ENCODE measurements at regions not wholly inside any gene's neighbourhood (a gene's known extent, or its start where the extent isn't known, plus 50 kb on each side); places are given as distances from the start of the nearest gene placed in this dataset.

GRCh38 chr9:118984607-118985006 is 384.6 kb downstream of the BRINP1 start:
- Histone ChIP-seq H3K4me3 (no peak overlapping the region), H3K36me3 (no peaks in the 10 kb centered on the region), H3K27me3 (ENCODE audit: low read depth) (no peaks in the 10 kb centered on the region), H3K9me3 (replicated peaks) (no peaks in the 10 kb centered on the region), H3K4me1 (peaks cover 7% of the 10 kb centered on the region), H3K27ac (replicated peaks) (no peak overlapping the region)
- no peak for DNase-seq
- intact Hi-C loops (cut with micrococcal nuclease), result no loop called here
- no peak for TF ChIP-seq CTCF (IDR thresholded peaks at IDR 0.05; ENCODE audit: borderline replicate concordance)

- Histone ChIP-seq H3K4me3 (no peak overlapping the region), H3K9me3 (replicated peaks) (no peaks in the 10 kb centered on the region), H3K27ac (replicated peaks) (no peak overlapping the region), H3K27me3 (ENCODE audit: low read depth) (no peaks in the 10 kb centered on the region), H3K36me3 (no peaks in the 10 kb centered on the region), H3K4me1 (peaks cover 17% of the 10 kb centered on the region)
- DNase-seq, result no peak
- TF ChIP-seq CTCF (IDR thresholded peaks at IDR 0.05; ENCODE audit: borderline replicate concordance), result no peak
- intact Hi-C loops (cut with micrococcal nuclease), result no loop called here
These were observed 383.4 kb downstream of the BRINP1 start for GRCh38 chr9:118985851-118986250.

GRCh38 chr9:118987167-118987566 is 382.1 kb downstream of the BRINP1 start:
- no peak for TF ChIP-seq CTCF (IDR thresholded peaks at IDR 0.05; ENCODE audit: borderline replicate concordance)

GRCh38 chr9:118990949-118991348 is 378.3 kb downstream of the BRINP1 start:
- H3K4me1 ChIP-seq, result peaks cover 33% of the 10 kb centered on the region
- no peak for TF ChIP-seq CTCF (IDR thresholded peaks at IDR 0.05; ENCODE audit: borderline replicate concordance)
- no peak overlapping the region for H3K4me3 ChIP-seq
- intact Hi-C loops (cut with micrococcal nuclease), result no loop called here
- no peak overlapping the region for H3K27ac ChIP-seq (replicated peaks)
- no peak for DNase-seq
- H3K27me3 ChIP-seq (ENCODE audit: low read depth), result no peaks in the 10 kb centered on the region
- no peaks in the 10 kb centered on the region for H3K9me3 ChIP-seq (replicated peaks)
- no peaks in the 10 kb centered on the region for H3K36me3 ChIP-seq

More at GRCh38 chr9:118987167-118987566, 382.1 kb downstream of the BRINP1 start:
- no peaks in the 10 kb centered on the region for H3K9me3 ChIP-seq (replicated peaks)
- no peaks in the 10 kb centered on the region for H3K27me3 ChIP-seq (ENCODE audit: low read depth)
- no peak overlapping the region for H3K4me3 ChIP-seq
- no peak overlapping the region for H3K27ac ChIP-seq (replicated peaks)
- no peaks in the 10 kb centered on the region for H3K36me3 ChIP-seq
- intact Hi-C loops (cut with micrococcal nuclease), result no loop called here
- DNase-seq, result no peak
- peaks cover 27% of the 10 kb centered on the region for H3K4me1 ChIP-seq

GRCh38 chr9:118991366-118992285 is 377.6 kb downstream of the BRINP1 start:
- Histone ChIP-seq H3K36me3 (no peaks in the 10 kb centered on the region), H3K27ac (replicated peaks) (no peak overlapping the region), H3K4me1 (peaks cover 33% of the 10 kb centered on the region), H3K4me3 (no peak overlapping the region), H3K9me3 (replicated peaks) (no peaks in the 10 kb centered on the region), H3K27me3 (ENCODE audit: low read depth) (no peaks in the 10 kb centered on the region)
- intact Hi-C loops (cut with micrococcal nuclease), result no loop called here
- DNase-seq, result no peak
- TF ChIP-seq CTCF (IDR thresholded peaks at IDR 0.05; ENCODE audit: borderline replicate concordance), result no peak

All from left ventricle myocardium inferior (tissue), 1 donor.